Endothelial cell of umbilical vein (primary cell): ENCODE measurements at regions not wholly inside any gene's neighbourhood (a gene's known extent, or its start where the extent isn't known, plus 50 kb on each side); places are given as distances from the start of the nearest gene placed in this dataset.

ENCODE experiments used
- BruUV-seq: library from RNA; stranded (reverse); fragments of 400-500 nt; replicated peaks from 2 replicates; lab custom pipeline; 2021; lab: Mats Ljungman, UMichigan
- CTCF ChIA-PET: fragments of 300-600, 350-600 bp; sonication (Branson Sonifier 250); formaldehyde crosslinking; loops from one replicate; lab custom pipeline; 2021; ENCODE audit warnings: antibody characterized with exemption, inconsistent platforms; lab: Charles Lee
- POLR2A ChIA-PET: fragments of 300-600, 350-600 bp; sonication (Branson Sonifier 250); formaldehyde crosslinking; loops from one replicate; lab custom pipeline; 2021; ENCODE audit warnings: antibody characterized with exemption, inconsistent platforms; lab: Charles Lee
- DNase-seq: peaks from one replicate; pipeline ENCODE4 v3.0.0-alpha.2; 2011; ENCODE audit warnings: low read depth, low spot score
- FAIRE-seq: peaks from 2 replicates; lab custom pipeline; 2011; peaks lifted over from hg19 to GRCh38; lab: Jason Lieb, UNC
- H2AFZ ChIP-seq: 2 replicates; pipeline ENCODE4 v1.6.0; 2012; ENCODE audit warnings: low read depth, low read length, control low read depth, inconsistent platforms
- H3K27ac ChIP-seq: 2 replicates; pipeline ENCODE4 v1.5.1; 2011; ENCODE audit warnings: low read depth, mild to moderate bottlenecking, control low read depth, low read length, moderate library complexity; ENCODE audit not compliant: insufficient read depth
- H3K27me3 ChIP-seq, 2 experiments: 2 replicates each; pipeline versions ENCODE4 v1.6.0 to v1.6.1; 2011; ENCODE audit warnings: low read length in 2 of 2, mixed read lengths in 1 of 2; ENCODE audit not compliant: control insufficient read depth in 2 of 2, insufficient read depth in 2 of 2
- H3K36me3 ChIP-seq, 2 experiments: 2 replicates in 1 of 2; 3 replicates in 1 of 2; pipeline ENCODE4 v1.5.1; 2011; ENCODE audit warnings: low read length in 2 of 2, mild to moderate bottlenecking in 1 of 2, moderate library complexity in 1 of 2; ENCODE audit not compliant: control insufficient read depth in 2 of 2, insufficient read depth in 2 of 2; ENCODE audit errors: extremely low read depth in 1 of 2
- H3K4me1 ChIP-seq: 3 replicates; pipeline ENCODE4 v1.5.1; 2011; ENCODE audit warnings: mild to moderate bottlenecking, low read length; ENCODE audit not compliant: control insufficient read depth, insufficient read depth; ENCODE audit errors: extremely low read depth
- H3K4me2 ChIP-seq: 2 replicates; pipeline ENCODE4 v1.6.1; 2011; ENCODE audit warnings: low read length, control low read depth, mixed read lengths; ENCODE audit not compliant: insufficient read depth
- H3K4me3 ChIP-seq, 3 experiments: fragments of 200-600 bp in 1 of 3; sonication (generic), shearing (Covaris generic) in 1 of 3; replicated peaks in 1 of 3; 2 replicates each; pipeline ENCODE4 v1.5.1; 2011 to 2016; ENCODE audit warnings: control low read depth in 3 of 3, low read length in 3 of 3, mild to moderate bottlenecking in 2 of 3, inconsistent platforms in 1 of 3, low read depth in 1 of 3, moderate library complexity in 1 of 3; ENCODE audit not compliant: insufficient read depth in 1 of 3
- H3K79me2 ChIP-seq: 2 replicates; pipeline ENCODE4 v1.6.0; 2012; ENCODE audit warnings: low read length, inconsistent platforms; ENCODE audit not compliant: control insufficient read depth, insufficient read depth
- H3K9ac ChIP-seq: replicated peaks from 2 replicates; pipeline ENCODE3; 2011; ENCODE audit warnings: low read length, control low read depth; ENCODE audit not compliant: insufficient read depth; ENCODE audit errors: extremely low read depth
- H3K9me1 ChIP-seq: replicated peaks from 3 replicates; pipeline ENCODE4 v1.6.0; 2011; ENCODE audit warnings: mild to moderate bottlenecking, low read length; ENCODE audit not compliant: control insufficient read depth, insufficient read depth; ENCODE audit errors: extremely low read depth
- H3K9me3 ChIP-seq: replicated peaks from 2 replicates; pipeline ENCODE4 v1.5.1; 2012; ENCODE audit warnings: low read length, inconsistent platforms; ENCODE audit not compliant: control insufficient read depth, insufficient read depth
- H4K20me1 ChIP-seq: replicated peaks from 2 replicates; pipeline ENCODE3; 2011; ENCODE audit warnings: mild to moderate bottlenecking, low read length; ENCODE audit not compliant: control insufficient read depth, insufficient read depth; ENCODE audit errors: extremely low read depth
- CTCF ChIP-seq, 2 donors: IDR thresholded peaks; 1 replicate in 1 of 2; 2 replicates in 1 of 2; pipeline ENCODE4 v1.5.1; 2011; ENCODE audit warnings: low read length in 2 of 2, mild to moderate bottlenecking in 2 of 2, moderate library complexity in 2 of 2, control low read depth in 1 of 2, inconsistent platforms in 1 of 2, low read depth in 1 of 2; ENCODE audit not compliant: insufficient read depth in 1 of 2; ENCODE audit errors: extremely low read depth in 1 of 2
- EZH2 ChIP-seq: IDR thresholded peaks from 2 replicates; pipeline ENCODE4 v1.6.1; 2012; ENCODE audit warnings: borderline replicate concordance, low read depth, mild to moderate bottlenecking, moderate library complexity, low read length, inconsistent platforms; ENCODE audit not compliant: severe bottlenecking
- FOS ChIP-seq: IDR thresholded peaks from 2 replicates; pipeline ENCODE4 v1.6.1; 2011; ENCODE audit warnings: mild to moderate bottlenecking, low read length, moderate library complexity, borderline replicate concordance; ENCODE audit not compliant: insufficient read depth
- GATA2 ChIP-seq: IDR thresholded peaks from 2 replicates; pipeline ENCODE4 v1.7.0; 2011; ENCODE audit warnings: low read depth, mild to moderate bottlenecking, moderate library complexity, mixed read lengths, low read length; ENCODE audit not compliant: insufficient read length, insufficient read depth
- JUN ChIP-seq: IDR thresholded peaks from 2 replicates; pipeline ENCODE4 v1.6.1; 2011; ENCODE audit warnings: borderline replicate concordance, low read depth; ENCODE audit not compliant: insufficient read length, insufficient read depth
- MAX ChIP-seq: IDR thresholded peaks from 2 replicates; pipeline ENCODE4 v1.6.1; 2011; ENCODE audit not compliant: insufficient read depth, insufficient read length
- MYC ChIP-seq: IDR thresholded peaks from one replicate; pipeline ENCODE4 v1.6.1; 2011; ENCODE audit warnings: mild to moderate bottlenecking, low read depth, low read length
- POLR2A ChIP-seq: IDR thresholded peaks from 2 replicates; pipeline ENCODE4 v1.6.1; 2012; ENCODE audit warnings: low read depth, mild to moderate bottlenecking, control low read depth, low read length
- POLR2AphosphoS5 ChIP-seq: IDR thresholded peaks from 2 replicates; pipeline ENCODE4 v1.6.1; 2012; ENCODE audit warnings: low read depth, mild to moderate bottlenecking, control low read depth, low read length, moderate library complexity; ENCODE audit not compliant: insufficient read depth
- dilution Hi-C: fragments of 300-500 bp; cut with MboI; formaldehyde crosslinking; loops from one replicate; pipeline ENCODE4 v1.15.0; 2019; ENCODE audit warnings: low sequenced_read_pairs; ENCODE audit not compliant: extremely low pct_ligation_motif_present
- intact Hi-C: fragments of 100-400 bp; cut with micrococcal nuclease; formaldehyde crosslinking; loops from one replicate; pipeline ENCODE4 v1.10.0; 2022

GRCh38 chr22:48782326-48782725 is 1045.3 kb downstream of the BRD1 start:
- Histone ChIP-seq H3K27ac (no peak overlapping the region), H3K4me3 (no peak overlapping the region), H3K27me3 (no peaks in the 10 kb centered on the region), H3K36me3 (no peaks in the 10 kb centered on the region), H3K4me2 (no peak overlapping the region), H3K79me2 (no peaks in the 10 kb centered on the region), H4K20me1 (no peaks in the 10 kb centered on the region), H2AFZ (no peak overlapping the region), H3K9me1 (no peaks in the 10 kb centered on the region), H3K4me1 (no peaks in the 10 kb centered on the region), H3K9me3 (peaks cover 9% of the 10 kb centered on the region), H3K9ac (no peak overlapping the region)
- DNase-seq (no peak), FAIRE-seq (no peak)
- ChIA-PET POLR2A (no interaction called here), CTCF (no interaction called here)
- intact Hi-C loops (no loop called here), dilution Hi-C loops (no loop called here)
- no TSS peak for BruUV-seq
- TF ChIP-seq CTCF (IDR thresholded peaks at IDR 0.05; ENCODE audit: extremely low read depth in 1 of 2, insufficient read depth in 1 of 2, low read depth in 1 of 2, low read length in 2 of 2) (no peak), POLR2AphosphoS5 (no peak), GATA2 (no peak), JUN (no peak), MYC (no peak), MAX (no peak), POLR2A (no peak), FOS (no peak), EZH2 (no peak)
